OCI-LY7 (cell line): ENCODE measurements at regions not wholly inside any gene's neighbourhood (a gene's known extent, or its start where the extent isn't known, plus 50 kb on each side); places are given as distances from the start of the nearest gene placed in this dataset.

Experiments used
- CTCF ChIP-seq: fragments of 200-600 bp; sonication (generic); conservative IDR thresholded peaks from 2 replicates; pipeline ENCODE4 v1.5.1; 2014; ENCODE audit warnings: mild to moderate bottlenecking, antibody characterized with exemption, low read length, moderate library complexity, mixed read lengths
- EZH2phosphoT487 ChIP-seq: fragments of 200-600 bp; sonication (generic); IDR thresholded peaks from 2 replicates; pipeline ENCODE4 v1.6.1; 2018; ENCODE audit warnings: low read depth, borderline replicate concordance, mild to moderate bottlenecking, mixed run types, antibody characterized with exemption, low read length, moderate library complexity, mixed read lengths

GRCh38 chr16:80203821-80204220, 337.0 kb upstream of the DYNLRB2 start:
- TF ChIP-seq CTCF (no peak), EZH2phosphoT487 (no peak)
